HepG2 (cell line): ENCODE measurements at regions not wholly inside any gene's neighbourhood (a gene's known extent, or its start where the extent isn't known, plus 50 kb on each side); places are given as distances from the start of the nearest gene placed in this dataset.

Source experiments
- ARHGAP35 ChIP-seq: sonication (generic); formaldehyde crosslinking; IDR thresholded peaks from 2 replicates; pipeline ENCODE4 v1.9.0; 2022; ENCODE audit warnings: mild to moderate bottlenecking, inconsistent platforms, moderate library complexity, missing genetic modification reagents, borderline replicate concordance
- E2F5 ChIP-seq: sonication (generic); formaldehyde crosslinking; conservative IDR thresholded peaks from 2 replicates; pipeline ENCODE4 v1.4.0; 2020; ENCODE audit warnings: missing genetic modification reagents
- ETS1 ChIP-seq: sonication (generic); formaldehyde crosslinking; IDR thresholded peaks from 2 replicates; pipeline ENCODE4 v1.4.0; 2020; ENCODE audit warnings: missing genetic modification reagents
- KLF11 ChIP-seq: IDR thresholded peaks from 2 replicates; pipeline ENCODE4 v1.6.1; 2016; ENCODE audit warnings: missing compliant biosample characterization
- POLR2AphosphoS5 ChIP-seq: IDR thresholded peaks from 2 replicates; pipeline ENCODE4 v1.6.1; 2012; ENCODE audit warnings: low read depth, low read length
- SP1 ChIP-seq, 2 experiments: fragments of 450-650 bp in 1 of 2; sonication (generic) in 1 of 2; formaldehyde crosslinking in 1 of 2; IDR thresholded peaks; 2 replicates each; pipeline versions ENCODE4 v1.4.0 to v1.6.1; 2016 to 2020; ENCODE audit warnings: missing genetic modification reagents in 1 of 2
- ZNF768 ChIP-seq: sonication (generic); formaldehyde crosslinking; IDR thresholded peaks from 2 replicates; pipeline ENCODE4 v1.4.0; 2020; ENCODE audit warnings: missing genetic modification reagents
- ZZZ3 ChIP-seq: sonication (generic); formaldehyde crosslinking; IDR thresholded peaks from 2 replicates; pipeline ENCODE4 v1.4.0; 2020; ENCODE audit warnings: missing genetic modification reagents, mild to moderate bottlenecking, borderline replicate concordance

GRCh38 chrX:115390078-115390477 lies 100.6 kb downstream of the LUZP4 start:
- TF ChIP-seq ARHGAP35 (CRISPR knock-in tag) (no peak), E2F5 (CRISPR knock-in tag) (no peak), KLF11 (CRISPR knock-in tag) (no peak), ZNF768 (no peak), POLR2AphosphoS5 (no peak), ZZZ3 (CRISPR knock-in tag) (no peak), ETS1 (CRISPR knock-in tag) (no peak), SP1 (IDR thresholded peaks at IDR 0.05) (no peak), SP1 (CRISPR knock-in tag; IDR thresholded peaks at IDR 0.05) (no peak)
